B cell (primary cell): ENCODE measurements at regions not wholly inside any gene's neighbourhood (a gene's known extent, or its start where the extent isn't known, plus 50 kb on each side); places are given as distances from the start of the nearest gene placed in this dataset.

ENCODE experiments used
- ATAC-seq: fragments of 200-7000 bp; cut with Tn5 transposase; one replicate; pipeline ENCODE4 v1.10.0; 2021; ENCODE audit warnings: low read depth, mild to moderate bottlenecking, moderate number of reproducible peaks, moderate library complexity
- CTCF ChIA-PET: fragments of 350-600 bp; sonication (Branson Sonifier 250); formaldehyde crosslinking; loops from one replicate; lab custom pipeline; 2021; ENCODE audit warnings: antibody characterized with exemption, inconsistent platforms; lab: Charles Lee
- POLR2A ChIA-PET: fragments of 350-600 bp; sonication (Branson Sonifier 250); formaldehyde crosslinking; loops from one replicate; lab custom pipeline; 2021; ENCODE audit warnings: antibody characterized with exemption; lab: Charles Lee
- DNase-seq: peaks from one replicate; pipeline ENCODE4 v3.0.0; 2013
- H2AFZ ChIP-seq: 2 replicates; pipeline ENCODE4 v1.6.1; 2012; ENCODE audit warnings: mild to moderate bottlenecking, low read depth, low read length; ENCODE audit not compliant: insufficient read depth, poor library complexity, severe bottlenecking
- H3K27ac ChIP-seq, 2 donors: 1 replicate in 1 of 2; 2 replicates in 1 of 2; pipeline ENCODE4 v1.5.1; 2012 to 2013; ENCODE audit warnings: low read length in 2 of 2, mild to moderate bottlenecking in 2 of 2, moderate library complexity in 1 of 2
- H3K27me3 ChIP-seq, 4 experiments: fragments of 200-600 bp in 1 of 4; sonication (generic) in 1 of 4; replicated peaks in 1 of 4; 1 replicate in 2 of 4; 2 replicates in 2 of 4; pipeline versions ENCODE4 v1.6.1 to v1.7.0; 2013 to 2016; ENCODE audit warnings: low read length in 3 of 4, mild to moderate bottlenecking in 2 of 4, mixed read lengths in 1 of 4, moderate library complexity in 1 of 4; ENCODE audit not compliant: insufficient read depth in 4 of 4, control insufficient read depth in 3 of 4; ENCODE audit errors: control extremely low read depth in 1 of 4
- H3K36me3 ChIP-seq, 2 experiments: replicated peaks in 1 of 2; 1 replicate in 1 of 2; 2 replicates in 1 of 2; pipeline versions ENCODE4 v1.6.1 to v1.7.1; 2013; ENCODE audit warnings: low read length in 1 of 2; ENCODE audit not compliant: insufficient read depth in 2 of 2, control insufficient read depth in 1 of 2; ENCODE audit errors: control extremely low read depth in 1 of 2, extremely low read depth in 1 of 2
- H3K4me1 ChIP-seq, 2 donors: fragments of 200-600 bp in 1 of 2; sonication (generic) in 1 of 2; 1 replicate in 1 of 2; 2 replicates in 1 of 2; pipeline versions ENCODE4 v1.5.1 to v1.6.1; 2013 to 2017; ENCODE audit warnings: low read length in 2 of 2; ENCODE audit not compliant: control insufficient read depth in 2 of 2, insufficient read depth in 2 of 2
- H3K4me2 ChIP-seq: replicated peaks from 2 replicates; pipeline ENCODE3; 2012; ENCODE audit warnings: mild to moderate bottlenecking, low read depth, low read length; ENCODE audit not compliant: poor library complexity, severe bottlenecking
- H3K4me3 ChIP-seq, 5 experiments: fragments of 200-600 bp in 1 of 5; sonication (generic) in 1 of 5; 1 replicate in 3 of 5; 2 replicates in 2 of 5; pipeline versions ENCODE4 v1.5.1 to v1.7.0; 2011 to 2016; ENCODE audit warnings: low read length in 4 of 5, mild to moderate bottlenecking in 4 of 5, low read depth in 2 of 5, control low read depth in 1 of 5, moderate library complexity in 1 of 5; ENCODE audit not compliant: insufficient read depth in 1 of 5; ENCODE audit errors: control extremely low read depth in 1 of 5, extremely low read depth in 1 of 5
- H3K79me2 ChIP-seq: fragments of 200-600 bp; sonication (generic); one replicate; pipeline ENCODE4 v1.6.0; 2016; ENCODE audit warnings: low read length; ENCODE audit not compliant: control insufficient read depth, insufficient read depth
- H3K9ac ChIP-seq: fragments of 200-600 bp; sonication (generic); 2 replicates; pipeline ENCODE4 v1.6.1; 2017; ENCODE audit warnings: mild to moderate bottlenecking, low read length, moderate library complexity
- H3K9me3 ChIP-seq, 3 donors: one replicate each; pipeline versions ENCODE4 v1.6.1 to v1.7.1; 2013; ENCODE audit warnings: low read length in 2 of 3; ENCODE audit not compliant: control insufficient read depth in 2 of 3, insufficient read depth in 1 of 3; ENCODE audit errors: control extremely low read depth in 1 of 3
- H4K20me1 ChIP-seq: 2 replicates; pipeline ENCODE4 v1.6.0; 2012; ENCODE audit warnings: mild to moderate bottlenecking, low read length; ENCODE audit not compliant: insufficient read depth, control insufficient read depth, poor library complexity, severe bottlenecking
- H3K27ac Mint-ChIP-seq: one replicate; pipeline ENCODE4 v1.8.0; 2021; ENCODE audit warnings: mixed read lengths
- H3K27me3 Mint-ChIP-seq: one replicate; pipeline ENCODE4 v1.8.0; 2021; ENCODE audit warnings: mixed read lengths
- H3K4me1 Mint-ChIP-seq: one replicate; pipeline ENCODE4 v1.8.0; 2021; ENCODE audit warnings: mixed read lengths
- H3K4me3 Mint-ChIP-seq: one replicate; pipeline ENCODE4 v1.8.0; 2021; ENCODE audit warnings: mixed read lengths
- H3K9me3 Mint-ChIP-seq: one replicate; pipeline ENCODE4 v1.8.0; 2022; ENCODE audit warnings: mixed read lengths; ENCODE audit not compliant: insufficient read depth
- CTCF ChIP-seq: fragments of 200-600 bp; IDR thresholded peaks from one replicate; pipeline ENCODE4 v1.8.0; 2022; ENCODE audit warnings: antibody characterized with exemption, mild to moderate bottlenecking
- EZH2 ChIP-seq: IDR thresholded peaks from 2 replicates; pipeline ENCODE4 v1.6.1; 2012; ENCODE audit warnings: borderline replicate concordance, low read depth, mild to moderate bottlenecking, moderate library complexity, low read length; ENCODE audit not compliant: insufficient read depth, poor library complexity, severe bottlenecking
- WGBS: methylation state at CpG from one replicate; pipeline ENCODE4 v1.1.5; 2013; ENCODE audit warnings: missing lambda C conversion rate; ENCODE audit not compliant: insufficient coverage; 5-methylcytosine and 5-hydroxymethylcytosine counted together
- intact Hi-C: fragments of 100-400 bp; cut with micrococcal nuclease; formaldehyde crosslinking; loops from one replicate; pipeline ENCODE4 v1.10.0; 2022

GRCh38 chr7:68484731-68485130 is 1113.5 kb upstream of the AUTS2 start:
- H3K79me2 ChIP-seq, result no peaks in the 10 kb centered on the region
- POLR2A ChIA-PET, result no interaction called here
- H3K4me1 Mint-ChIP-seq, result no peaks in the 10 kb centered on the region
- no peaks in the 10 kb centered on the region for H3K27me3 ChIP-seq
- TF ChIP-seq EZH2, result no peak
- TF ChIP-seq CTCF, result no peak
- no peaks in the 10 kb centered on the region for H3K4me1 ChIP-seq
- no peak overlapping the region for H3K4me3 ChIP-seq
- H4K20me1 ChIP-seq, result no peaks in the 10 kb centered on the region
- no peaks in the 10 kb centered on the region for H3K27me3 Mint-ChIP-seq
- DNase-seq (no peak), ATAC-seq (no peak)
- no peaks in the 10 kb centered on the region for H3K9me3 Mint-ChIP-seq
- H2AFZ ChIP-seq, result no peak overlapping the region
- intact Hi-C loops, result no loop called here
- no peak overlapping the region for H3K4me2 ChIP-seq
- H3K4me3 Mint-ChIP-seq, result no peak overlapping the region
- H3K27ac Mint-ChIP-seq, result no peak overlapping the region
- peaks cover 0 to 12% (median 0%) of the 10 kb centered on the region in 3 donors for H3K9me3 ChIP-seq
- no peak overlapping the region for H3K9ac ChIP-seq
- H3K27ac ChIP-seq, result no peak overlapping the region
- CTCF ChIA-PET, result interaction anchor here (0.7 kb wide), 1 partner anchor 1654 kb away, joined by 3 read pairs; no protein-coding TSS in a partner anchor
- H3K36me3 ChIP-seq, result no peaks in the 10 kb centered on the region
- 100% methylated on average over 3 of the region's 6 CpGs for WGBS

DNA sequence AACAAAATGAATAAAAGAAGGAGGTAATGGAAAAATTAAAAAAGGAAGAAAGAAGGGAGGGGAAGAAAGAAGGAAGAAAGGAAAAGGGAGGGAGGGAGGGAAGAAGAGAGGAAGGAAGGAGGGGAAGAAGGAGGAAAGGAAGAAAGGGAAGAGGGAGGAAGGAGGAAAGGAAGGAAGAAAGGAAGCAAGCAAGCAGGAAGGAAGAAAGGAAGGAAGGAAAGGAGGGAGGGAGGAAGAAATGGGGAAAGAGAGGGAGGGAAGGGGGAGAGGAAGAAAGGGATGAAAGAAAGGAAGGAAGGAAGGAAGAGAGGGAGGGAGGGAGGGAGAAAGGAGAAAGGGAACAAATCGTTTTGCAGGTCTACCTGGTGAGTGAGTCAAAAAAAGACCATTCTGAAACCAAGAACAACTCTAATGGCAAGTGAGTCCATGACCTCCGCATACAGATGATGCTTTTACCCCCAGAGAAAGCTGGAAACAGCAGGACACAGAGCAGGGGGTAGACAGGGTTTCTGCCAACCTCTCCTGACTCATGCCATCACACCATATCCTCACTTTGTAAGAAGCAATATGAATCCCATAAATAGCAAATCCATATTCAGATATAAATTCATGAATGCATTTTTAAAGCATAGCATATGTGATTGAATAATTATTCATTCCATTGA is 1112.9 kb upstream of the AUTS2 start:
- no peaks in the 10 kb centered on the region for H3K27me3 Mint-ChIP-seq
- Histone ChIP-seq H3K9me3 (peaks cover 0 to 12% (median 0%) of the 10 kb centered on the region in 3 donors), H3K79me2 (no peaks in the 10 kb centered on the region), H3K4me1 (no peaks in the 10 kb centered on the region), H3K27ac (no peak overlapping the region), H3K27me3 (no peaks in the 10 kb centered on the region), H2AFZ (no peak overlapping the region), H4K20me1 (no peaks in the 10 kb centered on the region), H3K9ac (no peak overlapping the region), H3K4me3 (no peak overlapping the region), H3K4me2 (no peak overlapping the region), H3K36me3 (no peaks in the 10 kb centered on the region)
- DNase-seq (no peak), ATAC-seq (no peak)
- ChIA-PET POLR2A (no interaction called here), CTCF (interaction anchor here (0.7 kb wide), 1 partner anchor 1654 kb away, joined by 3 read pairs; no protein-coding TSS in a partner anchor)
- intact Hi-C loops, result no loop called here
- no peak overlapping the region for H3K4me3 Mint-ChIP-seq
- WGBS, result no CpG with 5 or more reads among the region's 2 CpGs
- no peaks in the 10 kb centered on the region for H3K4me1 Mint-ChIP-seq
- no peak overlapping the region for H3K27ac Mint-ChIP-seq
- H3K9me3 Mint-ChIP-seq, result no peaks in the 10 kb centered on the region
- TF ChIP-seq EZH2, result no peak
- TF ChIP-seq CTCF, result no peak
